H1 (cell line): ENCODE measurements at regions not wholly inside any gene's neighbourhood (a gene's known extent, or its start where the extent isn't known, plus 50 kb on each side); places are given as distances from the start of the nearest gene placed in this dataset.

Source experiments
- CTCF ChIA-PET: fragments of 300-600 bp; sonication (Branson Sonifier 250); formaldehyde crosslinking; loops from one replicate; lab custom pipeline; 2021; ENCODE audit not compliant: partially characterized antibody; lab: Charles Lee
- POLR2A ChIA-PET: fragments of 300-600 bp; sonication (Branson Sonifier 250); formaldehyde crosslinking; loops from one replicate; lab custom pipeline; 2021; ENCODE audit warnings: inconsistent platforms; ENCODE audit not compliant: partially characterized antibody; lab: Charles Lee
- DNase-seq, 2 experiments: peaks; one replicate each; pipeline versions ENCODE4 v3.0.0 to v3.0.0-alpha.2; 2010 to 2022; ENCODE audit warnings: low spot score in 2 of 2, low read depth in 1 of 2, mixed read lengths in 1 of 2
- FAIRE-seq: peaks from 2 replicates; lab custom pipeline; 2011; peaks lifted over from hg19 to GRCh38; lab: Jason Lieb, UNC
- H2AFZ ChIP-seq: 2 replicates; pipeline ENCODE4 v1.8.1; 2012; ENCODE audit warnings: low read length, inconsistent platforms
- H2AK5ac ChIP-seq: 2 replicates; pipeline ENCODE4 v1.6.1; 2013; ENCODE audit warnings: low read depth, low read length
- H2BK120ac ChIP-seq: replicated peaks from 2 replicates; pipeline ENCODE3; 2013; ENCODE audit warnings: low read depth, low read length, inconsistent platforms
- H2BK12ac ChIP-seq: 2 replicates; pipeline ENCODE4 v1.6.1; 2013; ENCODE audit warnings: low read depth, low read length
- H2BK15ac ChIP-seq: 2 replicates; pipeline ENCODE4 v1.6.1; 2013; ENCODE audit warnings: low read length
- H2BK20ac ChIP-seq: 2 replicates; pipeline ENCODE4 v1.6.1; 2013; ENCODE audit warnings: low read length
- H2BK5ac ChIP-seq: 2 replicates; pipeline ENCODE4 v1.6.1; 2013; ENCODE audit warnings: low read depth, low read length
- H3K14ac ChIP-seq: 2 replicates; pipeline ENCODE4 v1.6.1; 2013; ENCODE audit warnings: inconsistent platforms; ENCODE audit not compliant: insufficient read length
- H3K18ac ChIP-seq: 2 replicates; pipeline ENCODE4 v1.6.1; 2013; ENCODE audit warnings: low read length; ENCODE audit errors: extremely low read depth
- H3K23ac ChIP-seq: 2 replicates; pipeline ENCODE4 v1.6.1; 2013; ENCODE audit warnings: inconsistent platforms; ENCODE audit not compliant: insufficient read length
- H3K23me2 ChIP-seq: 2 replicates; pipeline ENCODE4 v1.6.1; 2013; ENCODE audit warnings: low read depth, low read length
- H3K27ac ChIP-seq: 2 replicates; pipeline ENCODE4 v1.6.1; 2011; ENCODE audit warnings: low read depth, low read length, inconsistent platforms
- H3K27me3 ChIP-seq, 4 experiments: replicated peaks in 1 of 4; 1 replicate in 1 of 4; 2 replicates in 3 of 4; pipeline versions ENCODE4 v1.6.1 to v1.8.1; 2011 to 2013; ENCODE audit warnings: low read length in 3 of 4, mild to moderate bottlenecking in 3 of 4, inconsistent platforms in 2 of 4, mixed read lengths in 2 of 4, moderate library complexity in 1 of 4; ENCODE audit not compliant: control insufficient read depth in 3 of 4, insufficient read depth in 3 of 4; ENCODE audit errors: extremely low read depth in 1 of 4
- H3K36me3 ChIP-seq, 4 experiments: 2 replicates each; pipeline versions ENCODE4 v1.6.1 to v1.8.1; 2011 to 2013; ENCODE audit warnings: mild to moderate bottlenecking in 4 of 4, low read length in 3 of 4, moderate library complexity in 2 of 4, control low read depth in 1 of 4, inconsistent platforms in 1 of 4; ENCODE audit not compliant: insufficient read depth in 4 of 4, control insufficient read depth in 2 of 4
- H3K4ac ChIP-seq: replicated peaks from 2 replicates; pipeline ENCODE3; 2013; ENCODE audit warnings: low read length, low read depth, mixed read lengths, inconsistent platforms; ENCODE audit not compliant: insufficient read length
- H3K4me1 ChIP-seq, 4 experiments: replicated peaks in 1 of 4; 1 replicate in 1 of 4; 2 replicates in 3 of 4; pipeline versions ENCODE4 v1.6.1 to v1.8.1; 2011 to 2013; ENCODE audit warnings: low read length in 3 of 4, inconsistent platforms in 2 of 4, mixed read lengths in 1 of 4; ENCODE audit not compliant: insufficient read depth in 4 of 4, control insufficient read depth in 3 of 4
- H3K4me2 ChIP-seq, 2 experiments: 2 replicates each; pipeline versions ENCODE4 v1.6.1 to v1.8.1; 2011 to 2013; ENCODE audit warnings: low read depth in 2 of 2, low read length in 2 of 2, control low read depth in 1 of 2, inconsistent platforms in 1 of 2, mild to moderate bottlenecking in 1 of 2; ENCODE audit not compliant: insufficient read depth in 1 of 2
- H3K4me3 ChIP-seq, 4 experiments: fragments of 200-600, 300-600 bp in 1 of 4; sonication (generic), shearing (Covaris generic), sonication (Bioruptor Twin) in 1 of 4; 2 replicates each; pipeline versions ENCODE4 v1.5.1 to v1.8.1; 2011 to 2016; ENCODE audit warnings: low read length in 4 of 4, low read depth in 3 of 4, control low read depth in 2 of 4, inconsistent platforms in 2 of 4, mild to moderate bottlenecking in 2 of 4, mixed read lengths in 1 of 4, moderate library complexity in 1 of 4; ENCODE audit not compliant: insufficient read depth in 2 of 4; ENCODE audit errors: extremely low read depth in 1 of 4
- H3K56ac ChIP-seq: replicated peaks from 2 replicates; pipeline ENCODE3; 2013; ENCODE audit warnings: low read depth, mild to moderate bottlenecking, mixed read lengths, low read length, inconsistent platforms; ENCODE audit not compliant: insufficient read length
- H3K79me1 ChIP-seq: 2 replicates; pipeline ENCODE4 v1.6.1; 2013; ENCODE audit warnings: low read depth, low read length, control low read depth
- H3K79me2 ChIP-seq, 2 experiments: 2 replicates each; pipeline versions ENCODE4 v1.6.1 to v1.8.1; 2012 to 2013; ENCODE audit warnings: low read length in 2 of 2, mild to moderate bottlenecking in 2 of 2, inconsistent platforms in 1 of 2; ENCODE audit not compliant: insufficient read depth in 2 of 2, control insufficient read depth in 1 of 2
- H3K9ac ChIP-seq, 4 experiments: replicated peaks in 1 of 4; 1 replicate in 1 of 4; 2 replicates in 3 of 4; pipeline versions ENCODE4 v1.6.1 to v1.8.1; 2011 to 2013; ENCODE audit warnings: low read depth in 3 of 4, low read length in 3 of 4, control low read depth in 2 of 4, mild to moderate bottlenecking in 2 of 4, moderate library complexity in 2 of 4, inconsistent platforms in 1 of 4; ENCODE audit errors: extremely low read depth in 1 of 4
- H3K9me3 ChIP-seq, 2 experiments: 2 replicates each; pipeline versions ENCODE4 v1.6.1 to v1.8.1; 2012 to 2013; ENCODE audit warnings: mild to moderate bottlenecking in 2 of 2, moderate library complexity in 2 of 2, control low read depth in 1 of 2, inconsistent platforms in 1 of 2, low read depth in 1 of 2, low read length in 1 of 2, mixed read lengths in 1 of 2; ENCODE audit not compliant: insufficient read depth in 2 of 2
- H4K20me1 ChIP-seq, 2 experiments: replicated peaks in 1 of 2; 2 replicates each; pipeline versions ENCODE3 to v1.8.1; 2011 to 2013; ENCODE audit warnings: inconsistent platforms in 2 of 2, low read length in 2 of 2, mild to moderate bottlenecking in 1 of 2; ENCODE audit not compliant: insufficient read depth in 2 of 2, control insufficient read depth in 1 of 2
- H4K5ac ChIP-seq: 2 replicates; pipeline ENCODE4 v1.6.1; 2013; ENCODE audit warnings: low read length, low read depth, mixed read lengths, inconsistent platforms; ENCODE audit not compliant: insufficient read length
- H4K8ac ChIP-seq: 2 replicates; pipeline ENCODE4 v1.8.0; 2013; ENCODE audit warnings: mild to moderate bottlenecking, moderate library complexity, low read length, inconsistent platforms; ENCODE audit not compliant: insufficient read depth; ENCODE audit errors: extremely low read depth
- H4K91ac ChIP-seq: replicated peaks from 2 replicates; pipeline ENCODE3; 2013; ENCODE audit warnings: low read length, mixed read lengths, inconsistent platforms; ENCODE audit not compliant: insufficient read length
- ASH2L ChIP-seq: fragments of 200-600, 300-600 bp; sonication (generic); IDR thresholded peaks from one replicate; pipeline ENCODE4 v1.7.1; 2017; ENCODE audit warnings: low read length
- CEBPB ChIP-seq: IDR thresholded peaks from 2 replicates; pipeline ENCODE4 v1.6.1; 2012; ENCODE audit warnings: low read depth, low read length
- EZH2 ChIP-seq: fragments of 200-600 bp; sonication (generic); IDR thresholded peaks from 2 replicates; pipeline ENCODE4 v1.7.1; 2012; ENCODE audit warnings: low read depth, mild to moderate bottlenecking, moderate library complexity, low read length, inconsistent platforms; ENCODE audit not compliant: severe bottlenecking
- MAFK ChIP-seq: IDR thresholded peaks from 2 replicates; pipeline ENCODE4 v1.6.1; 2012; ENCODE audit warnings: low read depth, mild to moderate bottlenecking, improper control_type of control experiment, low read length
- NANOG ChIP-seq: IDR thresholded peaks from 2 replicates; pipeline ENCODE4 v1.6.1; 2011; ENCODE audit warnings: low read length, low read depth, mild to moderate bottlenecking, inconsistent platforms; ENCODE audit not compliant: insufficient read depth, poor library complexity, severe bottlenecking
- NRF1 ChIP-seq: IDR thresholded peaks from 2 replicates; pipeline ENCODE4 v1.6.1; 2011; ENCODE audit warnings: mild to moderate bottlenecking, low read depth, low read length, improper control_type of control experiment
- POU5F1 ChIP-seq: IDR thresholded peaks from 2 replicates; pipeline ENCODE4 v1.6.1; 2011; ENCODE audit warnings: low read depth, mild to moderate bottlenecking, low read length, moderate library complexity
- RXRA ChIP-seq: IDR thresholded peaks from 2 replicates; pipeline ENCODE4 v1.6.1; 2011; ENCODE audit warnings: low read depth, mild to moderate bottlenecking, low read length, moderate library complexity; ENCODE audit not compliant: insufficient read depth
- SIX5 ChIP-seq: IDR thresholded peaks from 2 replicates; pipeline ENCODE4 v1.6.1; 2011; ENCODE audit warnings: mild to moderate bottlenecking, low read depth, low read length
- SUZ12 ChIP-seq: fragments of 200-600 bp; sonication (generic); IDR thresholded peaks from 2 replicates; pipeline ENCODE4 v1.6.1; 2012; ENCODE audit warnings: mild to moderate bottlenecking, inconsistent platforms, low read length, moderate library complexity, mixed read lengths
- TEAD4 ChIP-seq: IDR thresholded peaks from 2 replicates; pipeline ENCODE4 v1.6.1; 2012; ENCODE audit warnings: low read depth, low read length, inconsistent platforms, mixed read lengths
- ZNF274 ChIP-seq: IDR thresholded peaks from 2 replicates; pipeline ENCODE4 v1.7.0; 2012; ENCODE audit warnings: low read length, borderline replicate concordance; ENCODE audit errors: extremely low read depth
- WGBS, 2 experiments: shearing (Covaris generic) in 1 of 2; methylation state at CpG; one replicate each; pipeline versions ENCODE4 v1.1.6 to v1.1.7; 2013 to 2015; ENCODE audit warnings: low lambda C conversion rate in 2 of 2, mixed read lengths in 2 of 2, inconsistent platforms in 1 of 2, low coverage in 1 of 2, missing lambda C conversion rate in 1 of 2; ENCODE audit not compliant: insufficient replicate concordance in 2 of 2, insufficient coverage in 1 of 2, insufficient read length in 1 of 2; ENCODE audit errors: extremely low coverage in 1 of 2, missing lambda C conversion rate in 1 of 2; 5-methylcytosine and 5-hydroxymethylcytosine counted together
- TF ChIP-seq, protein P1 (sequence below): IDR thresholded peaks from 2 replicates; pipeline ENCODE4 v1.6.1; 2012; ENCODE audit warnings: low read length, inconsistent platforms

- Histone ChIP-seq H4K8ac (no peak overlapping the region), H4K20me1 (no peaks in the 10 kb centered on the region), H3K23ac (no peak overlapping the region), H3K4me2 (no peak overlapping the region), H3K18ac (no peak overlapping the region), H4K91ac (no peak overlapping the region), H3K4me1 (no peaks in the 10 kb centered on the region), H3K27ac (no peak overlapping the region), H2BK5ac (no peak overlapping the region), H4K5ac (no peak overlapping the region), H3K79me1 (no peaks in the 10 kb centered on the region), H3K4ac (no peak overlapping the region), H2BK120ac (no peak overlapping the region), H3K27me3 (no peaks in the 10 kb centered on the region), H2BK12ac (no peak overlapping the region), H3K23me2 (no peaks in the 10 kb centered on the region), H3K9ac (no peak overlapping the region), H2AK5ac (no peak overlapping the region), H2AFZ (no peak overlapping the region), H2BK20ac (no peak overlapping the region), H3K14ac (no peak overlapping the region), H3K36me3 (no peaks in the 10 kb centered on the region), H3K56ac (no peak overlapping the region), H3K4me3 (no peak overlapping the region), H2BK15ac (no peak overlapping the region), H3K9me3 (no peaks in the 10 kb centered on the region), H3K79me2 (no peaks in the 10 kb centered on the region)
- CTCF ChIA-PET: no interaction called here
- 88% methylated on average over 7 of the region's 7 CpGs; no CpG with 5 or more reads in 1 of the 2 experiments for WGBS, 2 experiments
- POLR2A ChIA-PET: no interaction called here
- no peak for DNase-seq
- FAIRE-seq: no peak
- TF ChIP-seq NANOG (no peak), TEAD4 (no peak), MAFK (no peak), SIX5 (no peak), CEBPB (no peak), RXRA (no peak), SUZ12 (no peak), EZH2 (no peak), ZNF274 (no peak), ASH2L (no peak), NRF1 (no peak), POU5F1 (no peak)
- TF ChIP-seq, protein P1, sequence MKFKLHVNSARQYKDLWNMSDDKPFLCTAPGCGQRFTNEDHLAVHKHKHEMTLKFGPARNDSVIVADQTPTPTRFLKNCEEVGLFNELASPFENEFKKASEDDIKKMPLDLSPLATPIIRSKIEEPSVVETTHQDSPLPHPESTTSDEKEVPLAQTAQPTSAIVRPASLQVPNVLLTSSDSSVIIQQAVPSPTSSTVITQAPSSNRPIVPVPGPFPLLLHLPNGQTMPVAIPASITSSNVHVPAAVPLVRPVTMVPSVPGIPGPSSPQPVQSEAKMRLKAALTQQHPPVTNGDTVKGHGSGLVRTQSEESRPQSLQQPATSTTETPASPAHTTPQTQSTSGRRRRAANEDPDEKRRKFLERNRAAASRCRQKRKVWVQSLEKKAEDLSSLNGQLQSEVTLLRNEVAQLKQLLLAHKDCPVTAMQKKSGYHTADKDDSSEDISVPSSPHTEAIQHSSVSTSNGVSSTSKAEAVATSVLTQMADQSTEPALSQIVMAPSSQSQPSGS: no peak
Measured at GRCh38 chr1:239025997-239026694, 360.2 kb upstream of the CHRM3 start.
